ENCODE measurements at regions not wholly inside any gene's neighbourhood (a gene's known extent, or its start where the extent isn't known, plus 50 kb on each side); places are given as distances from the start of the nearest gene placed in this dataset.

GRCh38 chr19:29268721-29269393, 55.9 kb upstream of the UQCRFS1 start:
- TF ChIP-seq CTCF (IDR thresholded peaks at IDR 0.05; ENCODE audit: insufficient read depth, low read length): no peak
- H3K4me3 ChIP-seq (ENCODE audit: low read depth, low read length): no peak overlapping the region
- DNase-seq (ENCODE audit: low read depth): no peak

GRCh38 chr19:29269641-29270040, 56.7 kb upstream of the UQCRFS1 start:
- no peak overlapping the region for H3K4me3 ChIP-seq (ENCODE audit: low read depth, low read length)
- TF ChIP-seq CTCF (IDR thresholded peaks at IDR 0.05; ENCODE audit: insufficient read depth, low read length): no peak
- no peak for DNase-seq (ENCODE audit: low read depth)

GRCh38 chr19:29271341-29271740, 58.4 kb upstream of the UQCRFS1 start:
- no peak overlapping the region for H3K4me3 ChIP-seq (ENCODE audit: low read depth, low read length)
- no peak for TF ChIP-seq CTCF (IDR thresholded peaks at IDR 0.05; ENCODE audit: insufficient read depth, low read length)
- no peak for DNase-seq (ENCODE audit: low read depth)

GRCh38 chr19:29271911-29272310, 59.0 kb upstream of the UQCRFS1 start:
- no peak overlapping the region for H3K4me3 ChIP-seq (ENCODE audit: low read depth, low read length)
- no peak for TF ChIP-seq CTCF (IDR thresholded peaks at IDR 0.05; ENCODE audit: insufficient read depth, low read length)
- no peak for DNase-seq (ENCODE audit: low read depth)

- no peak for TF ChIP-seq CTCF (IDR thresholded peaks at IDR 0.05; ENCODE audit: insufficient read depth, low read length)
- H3K4me3 ChIP-seq (ENCODE audit: low read depth, low read length): no peak overlapping the region
- DNase-seq (ENCODE audit: low read depth): no peak
Observed at GRCh38 chr19:29273000-29273640, 60.2 kb upstream of the UQCRFS1 start.

- no peak for TF ChIP-seq CTCF (IDR thresholded peaks at IDR 0.05; ENCODE audit: insufficient read depth, low read length)
- no peak for DNase-seq (ENCODE audit: low read depth)
- H3K4me3 ChIP-seq (ENCODE audit: low read depth, low read length): no peak overlapping the region
Observed at GRCh38 chr19:29275266-29275665, 62.3 kb upstream of the UQCRFS1 start.

All from fibroblast of the aortic adventitia (primary cell).